HK-2 (cell line): ENCODE measurements at regions not wholly inside any gene's neighbourhood (a gene's known extent, or its start where the extent isn't known, plus 50 kb on each side); places are given as distances from the start of the nearest gene placed in this dataset.
A peak's percentile ranks its signal among the peaks of the same experiment; 100 is the strongest.
"Not testable (repeated sequence)": the region's sequence is repeated elsewhere in the genome, so short reads cannot be mapped to it uniquely, and the experiment has no call there.

ENCODE experiments used
- DNase-seq: peaks from one replicate; pipeline ENCODE4 v3.0.0-alpha.2; 2018; ENCODE audit not compliant: unreplicated experiment

DNA sequence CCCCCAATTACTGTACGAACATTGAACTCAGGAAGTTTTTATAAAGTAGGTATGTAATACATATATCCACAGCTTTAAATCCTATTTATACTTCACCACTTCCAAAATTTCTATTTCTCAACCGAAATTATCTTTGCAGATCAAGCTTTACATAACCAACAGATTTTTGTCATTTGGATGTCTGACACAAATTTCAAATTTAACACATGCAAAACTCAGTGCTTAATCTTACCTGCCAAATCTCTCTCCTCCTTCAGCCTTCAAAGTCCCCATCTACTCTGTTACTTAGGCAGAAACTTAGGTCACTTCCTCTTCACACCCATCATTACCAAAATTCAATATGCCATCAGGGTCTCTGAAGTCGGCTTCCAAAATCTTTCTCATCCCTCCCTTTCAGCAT, 990.1 kb upstream of the NRXN1 start:
- DNase-seq, result no peak

- no peak for DNase-seq
Measured at GRCh38 chr2:52017646-52018235, 985.8 kb upstream of the NRXN1 start.

- DNase-seq, result not testable (repeated sequence)
Measured at GRCh38 chr2:52006821-52007366, 975.0 kb upstream of the NRXN1 start.

GRCh38 chr2:52000151-52000855, 968.4 kb upstream of the NRXN1 start:
- DNase-seq, result no peak

DNA sequence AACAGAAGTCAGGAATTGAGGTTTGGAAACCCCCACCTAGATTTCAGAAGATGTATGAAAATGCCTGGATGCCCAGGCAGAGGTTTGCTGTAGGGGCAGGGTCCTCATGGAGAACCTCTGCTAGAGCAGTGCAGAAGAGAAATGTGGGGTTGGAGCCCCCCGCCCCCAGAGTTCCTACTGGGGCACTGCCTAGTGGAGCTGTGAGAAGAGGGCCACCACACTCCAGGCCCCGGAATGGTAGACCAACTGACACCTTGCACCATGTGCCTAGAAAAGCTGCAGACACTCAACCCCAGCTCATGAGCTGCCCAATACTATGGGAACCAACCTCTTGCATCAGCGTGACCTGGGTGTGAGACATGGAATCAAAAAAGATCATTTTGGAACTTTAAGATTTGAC, 967.0 kb upstream of the NRXN1 start:
- DNase-seq, result no peak

GRCh38 chr2:51997571-51997970, 965.6 kb upstream of the NRXN1 start:
- no peak for DNase-seq

DNA sequence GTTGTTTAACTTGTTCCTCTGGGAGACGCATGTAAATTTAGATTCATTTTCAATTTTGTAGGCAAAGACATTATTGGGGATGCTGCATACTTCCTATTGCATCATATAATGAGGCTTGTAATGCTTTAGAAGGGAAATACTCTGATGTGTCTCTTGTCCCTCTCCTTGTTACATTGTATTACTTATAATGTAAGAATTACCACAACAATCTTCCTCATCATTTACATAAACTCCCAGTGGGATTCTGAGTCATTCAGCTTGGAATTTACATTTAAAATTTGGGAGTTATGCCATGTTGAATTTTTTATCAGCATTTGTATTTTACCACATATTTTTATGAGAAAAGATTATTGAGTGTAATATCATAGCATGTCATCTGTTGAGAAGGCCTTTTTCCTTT, 963.4 kb upstream of the NRXN1 start:
- no peak for DNase-seq

DNA sequence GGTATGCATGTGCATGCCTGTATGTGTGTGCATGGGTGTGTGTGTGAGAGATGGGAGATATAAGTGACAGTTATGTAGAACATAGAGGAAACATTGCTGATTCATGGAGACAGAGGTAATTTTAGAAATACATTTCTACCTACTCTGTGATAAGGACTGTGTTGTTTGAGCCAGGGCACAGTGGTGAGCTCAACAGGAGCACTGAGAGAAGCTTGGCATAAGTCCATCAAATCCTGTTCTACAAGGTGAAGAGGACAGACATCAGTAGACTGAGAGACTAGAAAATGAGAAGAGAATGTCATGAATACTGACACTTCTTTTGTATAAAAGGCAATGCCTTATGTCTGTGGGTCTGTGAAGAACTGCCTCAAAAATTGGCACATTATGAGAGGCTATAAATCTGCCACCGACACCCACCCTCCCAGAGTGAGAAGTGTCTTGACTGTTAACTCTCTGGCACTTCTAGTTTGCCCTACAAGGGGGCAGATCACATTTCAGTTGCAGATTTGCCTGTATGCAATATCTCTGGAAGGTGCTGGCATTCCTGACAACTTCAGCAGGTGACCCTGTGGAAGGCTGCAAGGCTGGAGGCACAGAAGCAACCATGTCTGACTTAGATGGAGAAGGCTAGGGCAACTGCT, 962.3 kb upstream of the NRXN1 start:
- no peak for DNase-seq

GRCh38 chr2:51990684-51991083, 958.8 kb upstream of the NRXN1 start:
- no peak for DNase-seq

DNA sequence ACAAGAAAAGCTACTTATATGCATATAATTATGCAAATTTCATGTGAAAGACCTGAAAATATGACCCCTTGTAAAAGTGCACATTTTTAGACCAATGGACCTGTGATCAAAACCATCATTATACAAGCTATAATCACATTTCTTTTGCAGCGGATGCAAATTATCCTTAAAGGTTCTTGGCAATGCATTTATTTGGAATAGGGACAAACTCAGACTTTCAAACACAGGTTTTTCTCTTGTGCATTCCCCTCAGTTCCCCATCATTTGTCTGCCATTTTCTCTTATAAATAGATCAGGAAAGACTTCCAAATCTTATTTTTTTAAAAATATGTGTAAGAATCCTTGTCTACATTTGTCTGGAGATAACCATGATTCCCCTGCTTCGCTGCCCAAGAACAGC, 954.2 kb upstream of the NRXN1 start:
- no peak for DNase-seq

DNA sequence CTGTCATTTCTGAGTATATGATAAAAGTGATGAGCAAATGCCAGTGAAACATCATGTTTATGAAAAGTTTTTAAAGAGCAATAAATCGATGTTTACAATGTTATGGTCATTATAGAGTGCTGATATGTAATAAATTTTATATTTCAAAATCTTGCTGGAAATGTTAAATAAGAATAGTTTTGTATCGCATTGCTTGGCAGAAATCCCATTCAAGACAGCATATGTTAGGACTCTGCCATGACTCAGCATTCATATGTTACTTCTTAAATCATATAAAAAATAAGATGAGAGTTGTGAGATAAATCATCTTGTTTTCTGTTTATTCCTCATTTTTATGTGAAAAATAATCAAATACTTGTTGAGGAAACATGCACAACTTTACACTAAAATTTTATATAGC, 949.9 kb upstream of the NRXN1 start:
- DNase-seq, result no peak

- DNase-seq, result no peak
Measured at GRCh38 chr2:51976623-51977022, 944.7 kb upstream of the NRXN1 start.

DNA sequence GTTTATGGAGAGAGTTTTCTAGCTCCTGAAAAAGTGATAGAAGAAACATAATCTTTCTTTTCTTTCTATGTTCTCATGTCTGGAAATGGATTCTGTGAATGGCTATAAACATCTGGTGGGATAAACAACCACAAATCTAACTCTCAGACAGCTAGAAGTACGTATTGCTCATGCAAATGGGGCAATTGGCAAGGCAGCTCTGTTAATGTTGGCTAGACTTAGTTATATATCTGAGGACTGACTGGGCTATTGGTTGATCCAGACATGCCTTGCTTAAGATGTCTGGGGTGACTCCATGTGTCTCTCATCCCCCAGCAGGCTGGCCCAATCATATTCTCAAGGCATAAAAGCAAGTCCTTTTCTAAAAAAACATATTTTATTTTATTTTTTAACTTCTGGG, 939.2 kb upstream of the NRXN1 start:
- DNase-seq, result no peak

GRCh38 chr2:51969347-51969746, 937.4 kb upstream of the NRXN1 start:
- DNase-seq, result no peak

DNA sequence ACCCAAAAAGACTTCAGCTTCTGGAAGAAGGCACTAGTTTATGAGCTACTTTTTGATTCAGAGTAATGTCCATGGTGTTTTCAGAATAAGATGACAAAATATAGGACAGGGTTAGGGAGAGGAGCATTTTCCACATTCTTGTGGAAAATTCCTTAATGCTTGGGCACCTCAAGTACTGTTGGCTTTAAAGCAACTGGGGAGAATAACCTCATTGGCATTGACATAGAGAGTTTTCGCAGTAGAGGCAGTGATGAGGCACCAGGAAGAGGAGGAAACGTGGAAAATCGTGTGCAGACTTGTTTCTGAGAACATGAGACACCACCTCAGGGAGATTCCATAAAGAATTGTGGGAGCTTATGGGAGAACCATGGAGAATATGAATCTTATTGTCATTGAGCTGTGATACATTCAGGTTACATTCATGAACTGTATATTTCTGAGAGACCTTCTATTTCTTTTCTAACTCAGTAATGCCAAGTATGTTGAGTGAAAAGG, 929.0 kb upstream of the NRXN1 start:
- peak; percentile 2 for DNase-seq

- DNase-seq, result no peak
Measured at GRCh38 chr2:51960281-51960680, 928.3 kb upstream of the NRXN1 start.

GRCh38 chr2:51959696-51960095, 927.8 kb upstream of the NRXN1 start:
- no peak for DNase-seq

GRCh38 chr2:51953931-51954330, 922.0 kb upstream of the NRXN1 start:
- no peak for DNase-seq

DNA sequence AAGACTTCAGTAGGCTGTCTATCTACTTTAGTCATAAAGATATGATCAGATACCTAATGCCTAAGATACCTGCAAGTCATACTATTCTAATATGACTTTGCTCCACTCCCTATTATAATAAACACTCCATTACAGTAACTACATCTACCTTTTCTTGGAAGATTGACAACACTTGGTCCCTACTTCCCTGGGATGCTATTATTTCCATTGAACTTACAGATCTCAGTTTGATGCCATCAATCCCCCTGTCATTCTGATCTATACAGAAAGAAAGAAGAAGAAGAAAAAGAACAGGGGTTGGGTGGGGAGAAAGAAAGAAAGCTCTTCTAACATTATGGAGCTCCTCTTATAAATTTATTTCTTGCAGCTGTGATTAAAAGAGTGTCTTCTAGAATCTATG, 889.1 kb upstream of the NRXN1 start:
- no peak for DNase-seq

- DNase-seq, result no peak
Measured at GRCh38 chr2:51920509-51920908, 888.6 kb upstream of the NRXN1 start.

- DNase-seq, result no peak
Measured at GRCh38 chr2:51919395-51919794, 887.5 kb upstream of the NRXN1 start.

- DNase-seq, result no peak
Measured at GRCh38 chr2:51918113-51918512, 886.2 kb upstream of the NRXN1 start.

DNA sequence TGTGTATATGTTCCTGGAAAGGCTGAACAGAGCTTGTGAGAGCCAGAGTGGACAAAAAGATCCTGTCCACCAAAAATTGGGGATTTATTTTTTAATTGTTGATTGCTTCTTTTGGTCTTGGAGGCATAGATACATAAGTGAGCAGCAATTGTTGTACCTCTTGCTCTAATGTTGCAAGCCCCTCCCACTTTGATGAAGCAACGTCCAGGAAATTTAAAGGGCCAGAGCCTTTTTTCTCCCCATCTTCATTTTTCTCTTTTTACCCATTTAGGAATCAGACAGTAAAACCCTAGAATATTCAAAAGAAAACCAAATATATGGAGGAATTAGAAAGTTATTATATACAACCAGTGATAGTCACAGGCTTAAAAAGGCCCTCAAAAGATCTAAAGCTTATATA, 871.8 kb upstream of the NRXN1 start:
- no peak for DNase-seq
